ENCODE measurements at regions not wholly inside any gene's neighbourhood (a gene's known extent, or its start where the extent isn't known, plus 50 kb on each side); places are given as distances from the start of the nearest gene placed in this dataset.

DNA sequence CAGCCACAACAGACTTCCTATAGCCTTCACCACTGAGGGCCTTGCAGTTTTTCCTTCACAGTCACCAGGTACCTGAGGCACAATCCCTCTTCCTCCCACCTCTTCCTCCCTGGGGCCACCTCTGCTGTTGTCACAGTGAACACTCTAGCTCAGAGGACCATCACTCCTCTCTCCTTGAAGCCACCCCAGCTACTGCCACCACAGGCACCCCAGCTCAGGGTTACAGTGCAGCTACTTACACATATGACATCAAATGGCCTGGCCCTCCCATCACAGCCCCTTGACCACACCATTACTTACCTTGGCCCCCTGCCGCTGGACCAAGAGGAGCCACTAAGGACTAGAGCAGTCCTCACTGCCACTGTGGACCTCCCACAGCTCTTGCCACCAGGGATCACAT, 213.5 kb upstream of the CRBN start:
- BruUV-seq (replicated peaks) = no TSS peak
- H3K9me3 Mint-ChIP-seq (ENCODE audit: unreplicated experiment) = no peaks in the 10 kb centered on the region
- ChIA-PET CTCF (interaction anchor here (0.6 to 1.2 kb wide), 3 partner anchors 11 to 48 kb away, joined by 3 read pairs; no protein-coding TSS in a partner anchor), POLR2A (no interaction called here)
- H3K4me1 Mint-ChIP-seq (ENCODE audit: insufficient read depth, unreplicated experiment) = no peaks in the 10 kb centered on the region
- H3K27me3 Mint-ChIP-seq (ENCODE audit: insufficient read depth, unreplicated experiment) = no peaks in the 10 kb centered on the region
- no peak for DNase-seq (ENCODE audit: unreplicated experiment)
- TF ChIP-seq, protein P1, sequence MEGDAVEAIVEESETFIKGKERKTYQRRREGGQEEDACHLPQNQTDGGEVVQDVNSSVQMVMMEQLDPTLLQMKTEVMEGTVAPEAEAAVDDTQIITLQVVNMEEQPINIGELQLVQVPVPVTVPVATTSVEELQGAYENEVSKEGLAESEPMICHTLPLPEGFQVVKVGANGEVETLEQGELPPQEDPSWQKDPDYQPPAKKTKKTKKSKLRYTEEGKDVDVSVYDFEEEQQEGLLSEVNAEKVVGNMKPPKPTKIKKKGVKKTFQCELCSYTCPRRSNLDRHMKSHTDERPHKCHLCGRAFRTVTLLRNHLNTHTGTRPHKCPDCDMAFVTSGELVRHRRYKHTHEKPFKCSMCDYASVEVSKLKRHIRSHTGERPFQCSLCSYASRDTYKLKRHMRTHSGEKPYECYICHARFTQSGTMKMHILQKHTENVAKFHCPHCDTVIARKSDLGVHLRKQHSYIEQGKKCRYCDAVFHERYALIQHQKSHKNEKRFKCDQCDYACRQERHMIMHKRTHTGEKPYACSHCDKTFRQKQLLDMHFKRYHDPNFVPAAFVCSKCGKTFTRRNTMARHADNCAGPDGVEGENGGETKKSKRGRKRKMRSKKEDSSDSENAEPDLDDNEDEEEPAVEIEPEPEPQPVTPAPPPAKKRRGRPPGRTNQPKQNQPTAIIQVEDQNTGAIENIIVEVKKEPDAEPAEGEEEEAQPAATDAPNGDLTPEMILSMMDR (IDR thresholded peaks at IDR 0.05; ENCODE audit: unreplicated experiment) = no peak
- no peaks in the 10 kb centered on the region for H3K36me3 Mint-ChIP-seq (ENCODE audit: insufficient read depth, unreplicated experiment)
- H3K4me3 Mint-ChIP-seq (ENCODE audit: unreplicated experiment) = no peak overlapping the region
- no peak overlapping the region for H3K27ac Mint-ChIP-seq (ENCODE audit: low read depth, unreplicated experiment)
- intact Hi-C loops (cut with micrococcal nuclease) = no loop called here

DNA sequence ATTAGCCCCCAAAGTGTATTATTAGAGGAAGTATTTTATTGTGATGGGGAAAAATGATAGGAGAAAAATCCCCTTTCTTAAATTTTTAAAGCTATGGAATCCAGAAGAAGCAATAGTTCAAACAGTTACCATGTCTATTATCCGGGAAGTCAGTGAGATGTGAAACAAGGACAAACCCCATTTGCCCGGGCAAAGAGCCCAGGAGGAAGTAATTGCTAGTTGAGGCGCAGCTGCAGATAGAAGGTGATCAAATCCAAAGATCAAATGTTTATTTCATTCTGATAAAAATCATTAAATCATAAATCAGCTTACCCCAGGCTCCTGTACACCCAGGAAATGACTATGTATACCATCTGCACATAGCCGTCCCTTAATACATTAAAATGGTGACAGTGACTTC, 204.0 kb upstream of the CRBN start:
- BruUV-seq (replicated peaks) = no TSS peak
- peaks cover 12% of the 10 kb centered on the region for H3K27me3 Mint-ChIP-seq (ENCODE audit: insufficient read depth, unreplicated experiment)

DNA sequence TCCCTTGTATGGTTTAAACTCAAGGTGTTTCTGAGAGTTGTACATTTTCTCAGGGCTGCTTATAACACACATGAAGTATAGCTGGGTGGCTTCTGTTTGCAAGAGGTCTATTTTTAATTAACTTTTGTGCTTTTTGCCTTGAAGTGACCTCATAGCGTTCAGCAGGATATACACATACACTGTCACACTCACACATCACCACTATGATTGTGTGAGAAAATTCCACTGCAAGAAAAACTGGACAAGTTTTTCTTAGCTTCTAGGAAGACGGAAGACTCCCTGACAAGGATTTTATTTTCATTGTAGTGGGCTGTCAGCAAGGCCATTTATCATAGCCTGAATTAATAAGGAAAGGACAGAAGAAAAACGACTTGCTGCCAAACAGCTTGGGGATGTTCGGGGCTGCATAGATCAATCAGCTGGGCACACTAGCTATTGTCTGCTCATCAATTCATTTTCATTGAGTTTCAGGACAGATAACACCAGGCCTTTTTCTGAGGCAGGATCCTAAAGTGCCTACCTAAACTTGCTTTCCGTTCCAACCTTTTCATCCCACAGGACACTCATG, 192.8 kb upstream of the CRBN start:
- Mint-ChIP-seq H3K36me3 (ENCODE audit: insufficient read depth, unreplicated experiment) (no peaks in the 10 kb centered on the region), H3K4me1 (ENCODE audit: insufficient read depth, unreplicated experiment) (no peaks in the 10 kb centered on the region), H3K9me3 (ENCODE audit: unreplicated experiment) (peaks cover 18% of the 10 kb centered on the region), H3K27ac (ENCODE audit: low read depth, unreplicated experiment) (no peak overlapping the region), H3K4me3 (ENCODE audit: unreplicated experiment) (no peak overlapping the region), H3K27me3 (ENCODE audit: insufficient read depth, unreplicated experiment) (peaks cover 14% of the 10 kb centered on the region)
- no TSS peak for BruUV-seq (replicated peaks)
- TF ChIP-seq, protein P1 (IDR thresholded peaks at IDR 0.05; ENCODE audit: unreplicated experiment) = no peak
- POLR2A ChIA-PET = no interaction called here
- CTCF ChIA-PET = no interaction called here
- no peak for DNase-seq (ENCODE audit: unreplicated experiment)
- intact Hi-C loops (cut with micrococcal nuclease) = no loop called here

More for the DNA sequence above, 204.0 kb upstream of the CRBN start:
- H3K9me3 Mint-ChIP-seq (ENCODE audit: unreplicated experiment) = peaks cover 7% of the 10 kb centered on the region
- H3K4me3 Mint-ChIP-seq (ENCODE audit: unreplicated experiment) = no peak overlapping the region
- no peak overlapping the region for H3K27ac Mint-ChIP-seq (ENCODE audit: low read depth, unreplicated experiment)
- POLR2A ChIA-PET = no interaction called here
- CTCF ChIA-PET = no interaction called here
- H3K4me1 Mint-ChIP-seq (ENCODE audit: insufficient read depth, unreplicated experiment) = no peaks in the 10 kb centered on the region
- TF ChIP-seq, protein P1 (IDR thresholded peaks at IDR 0.05; ENCODE audit: unreplicated experiment) = no peak
- H3K36me3 Mint-ChIP-seq (ENCODE audit: insufficient read depth, unreplicated experiment) = no peaks in the 10 kb centered on the region
- intact Hi-C loops (cut with micrococcal nuclease) = no loop called here
- no peak for DNase-seq (ENCODE audit: unreplicated experiment)

DNA sequence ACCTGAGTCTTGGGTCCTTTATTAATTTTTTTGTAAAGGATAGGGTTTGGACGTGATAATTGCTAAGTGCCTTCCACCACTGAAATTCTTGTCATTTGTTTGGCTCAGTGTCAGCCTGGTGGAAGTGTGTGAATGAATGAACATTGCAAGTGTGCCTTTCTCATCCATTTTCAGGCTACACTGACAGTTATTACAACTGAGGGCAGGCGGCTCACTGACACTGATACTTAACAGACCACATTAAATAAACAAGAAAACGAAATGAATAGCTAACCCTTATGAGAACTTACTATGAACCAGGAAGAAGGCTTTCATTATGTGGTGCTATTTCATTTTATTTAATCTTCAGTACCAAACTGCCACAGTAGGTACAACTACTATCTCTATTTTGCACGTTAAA, 188.8 kb upstream of the CRBN start:
- no peaks in the 10 kb centered on the region for H3K36me3 Mint-ChIP-seq (ENCODE audit: insufficient read depth, unreplicated experiment)
- TF ChIP-seq, protein P1 (IDR thresholded peaks at IDR 0.05; ENCODE audit: unreplicated experiment) = no peak
- POLR2A ChIA-PET = no interaction called here
- CTCF ChIA-PET = interaction anchor here (0.5 kb wide), 1 partner anchor 643 kb away, joined by 3 read pairs; no protein-coding TSS in a partner anchor
- intact Hi-C loops (cut with micrococcal nuclease) = no loop called here
- DNase-seq (ENCODE audit: unreplicated experiment) = no peak
- H3K27ac Mint-ChIP-seq (ENCODE audit: low read depth, unreplicated experiment) = no peak overlapping the region
- no peak overlapping the region for H3K4me3 Mint-ChIP-seq (ENCODE audit: unreplicated experiment)
- no peaks in the 10 kb centered on the region for H3K9me3 Mint-ChIP-seq (ENCODE audit: unreplicated experiment)
- no TSS peak for BruUV-seq (replicated peaks)
- no peaks in the 10 kb centered on the region for H3K27me3 Mint-ChIP-seq (ENCODE audit: insufficient read depth, unreplicated experiment)
- H3K4me1 Mint-ChIP-seq (ENCODE audit: insufficient read depth, unreplicated experiment) = no peaks in the 10 kb centered on the region
